GM12891 (cell line): ENCODE measurements at regions not wholly inside any gene's neighbourhood (a gene's known extent, or its start where the extent isn't known, plus 50 kb on each side); places are given as distances from the start of the nearest gene placed in this dataset.

Source experiments
- POLR2A ChIP-seq: IDR thresholded peaks from 2 replicates; pipeline ENCODE4 v1.6.1; 2011; ENCODE audit warnings: low read depth, low read length, control low read depth
- POLR2AphosphoS5 ChIP-seq: IDR thresholded peaks from 2 replicates; pipeline ENCODE4 v1.6.1; 2011; ENCODE audit warnings: low read depth, low read length, control low read depth
- TAF1 ChIP-seq: IDR thresholded peaks from 2 replicates; pipeline ENCODE4 v1.6.1; 2011; ENCODE audit warnings: low read depth, low read length, control low read depth

GRCh38 chr4:180950377-180950776 is 1292.8 kb upstream of the TENM3 start:
- TF ChIP-seq POLR2A (no peak), TAF1 (no peak), POLR2AphosphoS5 (no peak)
